ENCODE measurements at regions not wholly inside any gene's neighbourhood (a gene's known extent, or its start where the extent isn't known, plus 50 kb on each side); places are given as distances from the start of the nearest gene placed in this dataset.
A peak's percentile ranks its signal among the peaks of the same experiment; 100 is the strongest.
"Not testable (repeated sequence)": the region's sequence is repeated elsewhere in the genome, so short reads cannot be mapped to it uniquely, and the experiment has no call there.

GRCh38 chr7:106460792-106461254, 176.0 kb upstream of the NAMPT start:
- DNase-seq (ENCODE audit: insufficient read length, low spot score) (no peak), FAIRE-seq (no peak)
- TF ChIP-seq POLR2A (IDR thresholded peaks at IDR 0.05; ENCODE audit: low read depth, low read length) = no peak

- no peak for DNase-seq (ENCODE audit: insufficient read length, low spot score)
- no peak for FAIRE-seq
These were observed 174.8 kb upstream of the NAMPT start for GRCh38 chr7:106459397-106460072.

DNA sequence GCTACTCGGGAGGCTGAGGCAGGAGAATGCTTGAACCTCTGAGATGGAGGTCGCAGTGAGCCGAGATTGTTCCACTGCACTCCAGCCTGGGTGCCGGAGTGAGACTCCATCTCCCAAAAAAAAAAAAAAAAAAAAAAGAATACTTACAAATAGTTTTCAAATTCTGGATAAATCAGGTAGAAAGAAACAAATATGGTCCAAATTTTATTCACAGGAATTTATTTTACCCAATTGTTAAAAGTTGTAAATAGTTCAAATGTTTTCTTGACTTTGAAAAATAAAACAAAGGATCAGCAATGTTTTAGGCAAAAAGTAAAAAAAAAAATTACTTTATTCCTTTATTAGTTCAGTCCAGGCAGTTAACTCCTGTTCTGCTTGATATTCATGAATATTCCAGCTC, 172.9 kb upstream of the NAMPT start:
- FAIRE-seq (no peak), DNase-seq (ENCODE audit: insufficient read length, low spot score) (no peak)
- no peak for TF ChIP-seq POLR2A (IDR thresholded peaks at IDR 0.05; ENCODE audit: low read depth, low read length)

More at GRCh38 chr7:106459397-106460072, 174.8 kb upstream of the NAMPT start:
- no peak for TF ChIP-seq POLR2A (IDR thresholded peaks at IDR 0.05; ENCODE audit: low read depth, low read length)

DNA sequence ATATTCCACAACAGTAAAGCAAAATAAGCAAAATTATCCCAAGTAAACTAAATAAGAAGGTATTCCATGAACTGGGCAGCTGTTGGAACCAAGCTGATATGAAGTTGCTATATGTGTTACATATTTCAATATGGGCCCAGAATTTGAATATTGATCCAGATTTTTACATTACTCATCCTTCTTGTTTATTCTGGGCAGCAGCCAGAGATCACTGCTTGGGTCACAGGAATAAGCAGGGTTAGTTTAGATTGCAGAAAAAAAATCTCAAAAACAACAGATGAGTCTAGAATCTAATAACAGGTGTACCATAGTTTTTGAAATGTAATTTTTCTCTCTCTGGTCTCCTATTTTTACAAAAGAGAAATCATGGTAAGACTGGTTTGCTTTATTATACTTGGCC, 171.5 kb upstream of the NAMPT start:
- DNase-seq (ENCODE audit: insufficient read length, low spot score) (no peak), FAIRE-seq (no peak)
- no peak for TF ChIP-seq POLR2A (IDR thresholded peaks at IDR 0.05; ENCODE audit: low read depth, low read length)

GRCh38 chr7:106452031-106452851, 167.5 kb upstream of the NAMPT start:
- FAIRE-seq (no peak), DNase-seq (ENCODE audit: insufficient read length, low spot score) (no peak)
- no peak for TF ChIP-seq POLR2A (IDR thresholded peaks at IDR 0.05; ENCODE audit: low read depth, low read length)

DNA sequence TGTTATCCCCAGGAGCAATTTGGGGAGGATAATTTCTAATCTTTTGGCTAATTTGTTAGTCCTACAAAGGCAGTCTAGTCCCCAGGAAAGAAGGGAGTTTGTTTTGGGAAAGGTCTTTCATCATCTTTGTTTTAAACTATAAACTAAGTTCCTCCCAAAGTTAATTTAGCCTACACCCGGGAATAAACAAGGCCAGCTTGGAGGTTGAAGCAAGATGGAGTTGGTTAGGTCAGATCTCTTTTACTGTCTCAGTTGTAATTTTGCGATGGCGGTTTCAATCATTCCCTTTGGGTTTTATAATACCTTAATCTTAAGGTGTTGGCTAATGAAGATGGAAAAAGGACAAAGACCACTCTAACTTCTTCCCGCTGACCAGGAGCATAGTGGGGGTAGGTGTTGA, 166.4 kb upstream of the NAMPT start:
- FAIRE-seq = no peak
- TF ChIP-seq POLR2A (IDR thresholded peaks at IDR 0.05; ENCODE audit: low read depth, low read length) = no peak
- no peak for DNase-seq (ENCODE audit: insufficient read length, low spot score)

GRCh38 chr7:106450716-106451115, 165.9 kb upstream of the NAMPT start:
- no peak for FAIRE-seq
- no peak for TF ChIP-seq POLR2A (IDR thresholded peaks at IDR 0.05; ENCODE audit: low read depth, low read length)
- no peak for DNase-seq (ENCODE audit: insufficient read length, low spot score)

- DNase-seq (ENCODE audit: insufficient read length, low spot score) (no peak), FAIRE-seq (no peak)
- no peak for TF ChIP-seq POLR2A (IDR thresholded peaks at IDR 0.05; ENCODE audit: low read depth, low read length)
These were observed 164.4 kb upstream of the NAMPT start for GRCh38 chr7:106448992-106449859.

- FAIRE-seq = no peak
- TF ChIP-seq POLR2A (IDR thresholded peaks at IDR 0.05; ENCODE audit: low read depth, low read length) = no peak
- no peak for DNase-seq (ENCODE audit: insufficient read length, low spot score)
These were observed 163.7 kb upstream of the NAMPT start for GRCh38 chr7:106448346-106448991.

DNA sequence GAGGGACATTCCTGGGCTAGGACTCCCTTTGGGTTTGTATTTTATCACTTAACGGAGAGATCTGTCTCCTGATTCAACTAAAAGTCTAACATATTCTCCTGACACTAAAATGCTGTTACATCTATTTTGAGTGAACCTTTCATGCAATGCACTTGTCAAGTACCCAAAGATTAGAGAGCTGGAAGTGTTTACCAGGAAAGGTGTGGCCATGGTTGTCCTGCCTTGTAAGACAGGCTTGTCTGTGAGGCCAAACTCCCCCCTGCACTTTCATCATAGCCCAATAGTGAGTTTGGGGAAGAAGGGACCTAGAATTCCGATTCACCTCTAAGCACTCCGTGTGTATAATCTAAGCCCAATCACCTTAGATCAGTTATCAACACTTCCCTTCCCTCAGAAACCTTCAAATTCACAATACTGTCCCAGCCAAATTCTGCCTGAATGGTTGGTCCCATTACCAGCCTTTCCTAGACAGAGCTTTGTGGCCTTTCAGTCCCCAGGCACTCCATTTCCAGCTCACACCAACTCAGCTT, 162.6 kb upstream of the NAMPT start:
- no peak for FAIRE-seq
- TF ChIP-seq POLR2A (IDR thresholded peaks at IDR 0.05; ENCODE audit: low read depth, low read length) = no peak
- DNase-seq (ENCODE audit: insufficient read length, low spot score) = no peak

GRCh38 chr7:106445366-106445765, 160.6 kb upstream of the NAMPT start:
- DNase-seq (ENCODE audit: insufficient read length, low spot score) = not testable (repeated sequence)
- FAIRE-seq = peak; percentile 27

GRCh38 chr7:106444068-106444655, 159.4 kb upstream of the NAMPT start:
- TF ChIP-seq POLR2A (IDR thresholded peaks at IDR 0.05; ENCODE audit: low read depth, low read length) = no peak
- no peak for DNase-seq (ENCODE audit: insufficient read length, low spot score)
- FAIRE-seq = no peak

DNA sequence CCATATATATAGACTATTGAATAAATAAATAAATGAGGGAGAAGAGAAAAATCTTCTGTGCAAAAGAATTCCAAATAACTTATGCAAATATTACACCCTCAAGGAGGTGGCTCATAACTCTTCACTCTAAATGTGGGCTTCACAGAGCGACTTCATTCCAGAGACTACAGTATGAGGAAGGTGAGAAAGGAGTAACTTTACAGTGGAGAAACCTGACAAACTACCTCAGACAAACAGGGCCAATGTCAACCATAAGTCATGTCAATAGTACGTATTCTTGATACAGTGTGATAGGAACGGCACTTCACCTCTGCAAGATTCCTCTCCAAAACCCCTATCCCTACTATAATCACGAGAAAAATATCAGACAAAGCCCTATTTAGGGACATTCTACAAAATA, 158.4 kb upstream of the NAMPT start:
- no peak for FAIRE-seq
- no peak for TF ChIP-seq POLR2A (IDR thresholded peaks at IDR 0.05; ENCODE audit: low read depth, low read length)
- no peak for DNase-seq (ENCODE audit: insufficient read length, low spot score)

All from H54 (cell line).